Erythroblast (primary cell): ENCODE measurements at regions not wholly inside any gene's neighbourhood (a gene's known extent, or its start where the extent isn't known, plus 50 kb on each side); places are given as distances from the start of the nearest gene placed in this dataset.

Source experiments
- GATA1 ChIP-seq: IDR thresholded peaks from 2 replicates; pipeline ENCODE4 v1.6.1; 2011; ENCODE audit warnings: low read depth, mild to moderate bottlenecking, control low read depth, low read length, moderate library complexity
- POLR2A ChIP-seq: IDR thresholded peaks from 2 replicates; pipeline ENCODE4 v1.6.1; 2011; ENCODE audit warnings: mild to moderate bottlenecking, low read length

GRCh38 chr5:105907016-105907415 lies 1763.7 kb downstream of the EFNA5 start:
- no peak for TF ChIP-seq POLR2A
- TF ChIP-seq GATA1 = no peak
